ENCODE measurements at regions not wholly inside any gene's neighbourhood (a gene's known extent, or its start where the extent isn't known, plus 50 kb on each side); places are given as distances from the start of the nearest gene placed in this dataset.
"Not testable (repeated sequence)": the region's sequence is repeated elsewhere in the genome, so short reads cannot be mapped to it uniquely, and the experiment has no call there.

GRCh38 chr18:34942276-34942675, 98.9 kb upstream of the MAPRE2 start:
- FAIRE-seq: no peak

GRCh38 chr18:34942975-34943374, 98.2 kb upstream of the MAPRE2 start:
- FAIRE-seq: no peak

GRCh38 chr18:34943587-34943986, 97.6 kb upstream of the MAPRE2 start:
- FAIRE-seq: no peak

- FAIRE-seq: no peak
Observed at GRCh38 chr18:34947711-34948125, 93.5 kb upstream of the MAPRE2 start.

- no peak for FAIRE-seq
Observed at GRCh38 chr18:34951625-34952379, 89.4 kb upstream of the MAPRE2 start.

- FAIRE-seq: no peak
Observed at GRCh38 chr18:34953212-34953611, 88.0 kb upstream of the MAPRE2 start.

- FAIRE-seq: not testable (repeated sequence)
Observed at GRCh38 chr18:34955494-34955893, 85.7 kb upstream of the MAPRE2 start.

- no peak for FAIRE-seq
Observed at GRCh38 chr18:34956663-34957062, 84.5 kb upstream of the MAPRE2 start.

- FAIRE-seq: no peak
Observed at GRCh38 chr18:34957119-34957863, 83.9 kb upstream of the MAPRE2 start.

GRCh38 chr18:34957864-34958259, 83.4 kb upstream of the MAPRE2 start:
- FAIRE-seq: no peak

- peak; percentile 78 for FAIRE-seq
Observed at GRCh38 chr18:34959211-34959829, 81.9 kb upstream of the MAPRE2 start.

- no peak for FAIRE-seq
Observed at GRCh38 chr18:34959989-34960388, 81.2 kb upstream of the MAPRE2 start.

- FAIRE-seq: no peak
Observed at GRCh38 chr18:34965108-34965507, 76.1 kb upstream of the MAPRE2 start.

- no peak for FAIRE-seq
Observed at GRCh38 chr18:34965566-34965965, 75.6 kb upstream of the MAPRE2 start.

GRCh38 chr18:34970106-34970505, 71.1 kb upstream of the MAPRE2 start:
- FAIRE-seq: no peak

- peak; percentile 9 for FAIRE-seq
Observed at GRCh38 chr18:34971313-34971712, 69.9 kb upstream of the MAPRE2 start.

- FAIRE-seq: no peak
Observed at GRCh38 chr18:34972765-34973414, 68.3 kb upstream of the MAPRE2 start.

GRCh38 chr18:34976123-34976522, 65.1 kb upstream of the MAPRE2 start:
- no peak for FAIRE-seq

GRCh38 chr18:34976534-34976898, 64.7 kb upstream of the MAPRE2 start:
- FAIRE-seq: no peak

- no peak for FAIRE-seq
Observed at GRCh38 chr18:34976899-34977837, 64.0 kb upstream of the MAPRE2 start.

GRCh38 chr18:34977838-34978532, 63.2 kb upstream of the MAPRE2 start:
- FAIRE-seq: no peak

GRCh38 chr18:34978533-34978893, 62.7 kb upstream of the MAPRE2 start:
- FAIRE-seq: no peak
